Esophagus muscularis mucosa (tissue), 3 donors: ENCODE measurements at regions not wholly inside any gene's neighbourhood (a gene's known extent, or its start where the extent isn't known, plus 50 kb on each side); places are given as distances from the start of the nearest gene placed in this dataset.

Source experiments
- CTCF ChIP-seq, 3 experiments: fragments of 200-600 bp in 2 of 3; fragments of 450-650 bp in 1 of 3; sonication (generic) in 2 of 3; IDR thresholded peaks; one replicate each; pipeline ENCODE4 v1.5.1; 2017 to 2019; ENCODE audit warnings: antibody characterized with exemption in 3 of 3, mild to moderate bottlenecking in 2 of 3, moderate library complexity in 1 of 3
- POLR2A ChIP-seq: fragments of 450-650 bp; IDR thresholded peaks from one replicate; pipeline ENCODE4 v1.6.1; 2017; ENCODE audit warnings: antibody characterized with exemption, moderate library complexity, mild to moderate bottlenecking, low read depth
- POLR2AphosphoS5 ChIP-seq, 2 donors: sonication (generic); formaldehyde crosslinking; IDR thresholded peaks; one replicate each; pipeline ENCODE4 v1.6.1; 2017; ENCODE audit warnings: antibody characterized with exemption in 2 of 2

GRCh38 chr4:136112116-136112515, 1420.2 kb downstream of the PCDH18 start:
- TF ChIP-seq CTCF (IDR thresholded peaks at IDR 0.05) (no peak), POLR2AphosphoS5 (IDR thresholded peaks at IDR 0.05) (no peak), POLR2A (no peak)
